C4-2B (cell line): ENCODE measurements at regions not wholly inside any gene's neighbourhood (a gene's known extent, or its start where the extent isn't known, plus 50 kb on each side); places are given as distances from the start of the nearest gene placed in this dataset.

ENCODE experiments used
- ZFX ChIP-seq: fragments of 450-650 bp; IDR thresholded peaks from 2 replicates; pipeline ENCODE4 v1.6.1; 2017
- TF ChIP-seq, protein P1 (sequence below): fragments of 450-650 bp; conservative IDR thresholded peaks from 2 replicates; pipeline ENCODE4 v1.5.1; 2017; ENCODE audit warnings: mild to moderate bottlenecking

DNA sequence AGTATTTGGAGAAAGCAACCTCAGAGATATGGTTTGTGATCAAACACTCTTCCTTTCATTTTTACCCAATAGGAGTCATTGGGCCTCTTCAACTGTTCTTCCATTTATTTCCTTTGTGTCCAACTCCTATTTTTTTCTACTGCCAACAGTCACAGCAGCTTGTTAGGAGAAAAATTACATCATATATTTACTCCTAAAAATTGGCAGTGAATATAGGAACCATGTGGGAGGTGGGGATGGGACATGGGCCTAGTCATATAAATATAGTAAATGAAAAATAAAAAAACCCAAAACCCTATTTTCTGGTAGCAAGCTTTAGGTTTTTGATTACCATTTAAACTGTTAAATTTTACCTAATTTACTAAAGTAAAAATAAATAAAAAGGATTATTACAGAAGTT lies 134.9 kb upstream of the MPDZ start:
- TF ChIP-seq, protein P1, sequence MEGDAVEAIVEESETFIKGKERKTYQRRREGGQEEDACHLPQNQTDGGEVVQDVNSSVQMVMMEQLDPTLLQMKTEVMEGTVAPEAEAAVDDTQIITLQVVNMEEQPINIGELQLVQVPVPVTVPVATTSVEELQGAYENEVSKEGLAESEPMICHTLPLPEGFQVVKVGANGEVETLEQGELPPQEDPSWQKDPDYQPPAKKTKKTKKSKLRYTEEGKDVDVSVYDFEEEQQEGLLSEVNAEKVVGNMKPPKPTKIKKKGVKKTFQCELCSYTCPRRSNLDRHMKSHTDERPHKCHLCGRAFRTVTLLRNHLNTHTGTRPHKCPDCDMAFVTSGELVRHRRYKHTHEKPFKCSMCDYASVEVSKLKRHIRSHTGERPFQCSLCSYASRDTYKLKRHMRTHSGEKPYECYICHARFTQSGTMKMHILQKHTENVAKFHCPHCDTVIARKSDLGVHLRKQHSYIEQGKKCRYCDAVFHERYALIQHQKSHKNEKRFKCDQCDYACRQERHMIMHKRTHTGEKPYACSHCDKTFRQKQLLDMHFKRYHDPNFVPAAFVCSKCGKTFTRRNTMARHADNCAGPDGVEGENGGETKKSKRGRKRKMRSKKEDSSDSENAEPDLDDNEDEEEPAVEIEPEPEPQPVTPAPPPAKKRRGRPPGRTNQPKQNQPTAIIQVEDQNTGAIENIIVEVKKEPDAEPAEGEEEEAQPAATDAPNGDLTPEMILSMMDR, result no peak
- no peak for TF ChIP-seq ZFX
